ENCODE measurements at regions not wholly inside any gene's neighbourhood (a gene's known extent, or its start where the extent isn't known, plus 50 kb on each side); places are given as distances from the start of the nearest gene placed in this dataset.
"Not testable (repeated sequence)": the region's sequence is repeated elsewhere in the genome, so short reads cannot be mapped to it uniquely, and the experiment has no call there.

GRCh38 chr22:22193923-22194322, 50.7 kb upstream of the VPREB1 start:
- no peak for DNase-seq (ENCODE audit: low read depth in 2 of 2)

GRCh38 chr22:22193462-22193861, 51.1 kb upstream of the VPREB1 start:
- DNase-seq (ENCODE audit: low read depth in 2 of 2) = not testable (repeated sequence)

GRCh38 chr22:22193006-22193405, 51.6 kb upstream of the VPREB1 start:
- DNase-seq (ENCODE audit: low read depth in 2 of 2) = not testable (repeated sequence)

GRCh38 chr22:22189796-22190195, 54.8 kb upstream of the VPREB1 start:
- not testable (repeated sequence) for DNase-seq (ENCODE audit: low read depth in 2 of 2)

GRCh38 chr22:22187863-22188262, 56.7 kb upstream of the VPREB1 start:
- DNase-seq (ENCODE audit: low read depth in 2 of 2) = not testable (repeated sequence)

- DNase-seq (ENCODE audit: low read depth in 2 of 2) = no peak
These were observed 57.3 kb upstream of the VPREB1 start for GRCh38 chr22:22187299-22187698.

GRCh38 chr22:22185844-22186499, 58.6 kb upstream of the VPREB1 start:
- no peak for DNase-seq (ENCODE audit: low read depth in 2 of 2)

- no peak for DNase-seq (ENCODE audit: low read depth in 2 of 2)
These were observed 59.4 kb upstream of the VPREB1 start for GRCh38 chr22:22185217-22185616.

- no peak for DNase-seq (ENCODE audit: low read depth in 2 of 2)
These were observed 60.2 kb upstream of the VPREB1 start for GRCh38 chr22:22184277-22184807.

- DNase-seq (ENCODE audit: low read depth in 2 of 2) = no peak
These were observed 61.7 kb upstream of the VPREB1 start for GRCh38 chr22:22182990-22183264.

GRCh38 chr22:22182218-22182989, 62.2 kb upstream of the VPREB1 start:
- no peak for DNase-seq (ENCODE audit: low read depth in 2 of 2)

- no peak for DNase-seq (ENCODE audit: low read depth in 2 of 2)
These were observed 63.2 kb upstream of the VPREB1 start for GRCh38 chr22:22181341-22181850.

GRCh38 chr22:22180738-22181285, 63.8 kb upstream of the VPREB1 start:
- no peak for DNase-seq (ENCODE audit: low read depth in 2 of 2)

- DNase-seq (ENCODE audit: low read depth in 2 of 2) = no peak
These were observed 64.7 kb upstream of the VPREB1 start for GRCh38 chr22:22179858-22180257.

- no peak for DNase-seq (ENCODE audit: low read depth in 2 of 2)
These were observed 65.6 kb upstream of the VPREB1 start for GRCh38 chr22:22178992-22179391.

GRCh38 chr22:22178355-22178965, 66.1 kb upstream of the VPREB1 start:
- no peak for DNase-seq (ENCODE audit: low read depth in 2 of 2)

GRCh38 chr22:22176929-22177616, 67.5 kb upstream of the VPREB1 start:
- DNase-seq (ENCODE audit: low read depth in 2 of 2) = no peak

- DNase-seq (ENCODE audit: low read depth in 2 of 2) = not testable (repeated sequence)
These were observed 71.5 kb upstream of the VPREB1 start for GRCh38 chr22:22172896-22173628.

GRCh38 chr22:22171357-22172218, 73.0 kb upstream of the VPREB1 start:
- DNase-seq (ENCODE audit: low read depth in 2 of 2) = no peak

- no peak for DNase-seq (ENCODE audit: low read depth in 2 of 2)
These were observed 74.7 kb upstream of the VPREB1 start for GRCh38 chr22:22169923-22170322.

All from stimulated activated CD8-positive, alpha-beta memory T cell treated with anti-CD3 and anti-CD28 coated beads, Interleukin-2, amount 100 ng/mL, for 1 hour (primary cell).